ENCODE measurements at regions not wholly inside any gene's neighbourhood (a gene's known extent, or its start where the extent isn't known, plus 50 kb on each side); places are given as distances from the start of the nearest gene placed in this dataset.

GRCh38 chr13:40505196-40505595 is 161.2 kb downstream of the FOXO1 start:
- TF ChIP-seq CTCF (IDR thresholded peaks at IDR 0.05; ENCODE audit: insufficient read depth, low read depth, low read length) (no peak), EZH2 (IDR thresholded peaks at IDR 0.05; ENCODE audit: insufficient read depth, low read length) (no peak)

Measured in astrocyte (in vitro differentiated cells and primary cell).